Adrenal gland (tissue), 5 donors: ENCODE measurements at regions not wholly inside any gene's neighbourhood (a gene's known extent, or its start where the extent isn't known, plus 50 kb on each side); places are given as distances from the start of the nearest gene placed in this dataset.

Experiments used
- CTCF ChIP-seq, 6 experiments: fragments of 450-650 bp in 4 of 6; fragments of 200-600 bp in 2 of 6; sonication (generic) in 1 of 6; IDR thresholded peaks; 1 replicate in 5 of 6; 2 replicates in 1 of 6; pipeline versions ENCODE4 v1.5.1 to v1.8.0; 2016 to 2021; ENCODE audit warnings: antibody characterized with exemption in 6 of 6, mild to moderate bottlenecking in 2 of 6, moderate library complexity in 1 of 6
- POLR2A ChIP-seq, 2 donors: fragments of 450-650 bp; IDR thresholded peaks; one replicate each; pipeline ENCODE4 v1.6.1; 2017; ENCODE audit warnings: antibody characterized with exemption in 2 of 2, mild to moderate bottlenecking in 2 of 2, moderate library complexity in 1 of 2
- donor health status: DM: no; HTN: no; CAD: no.

GRCh38 chr16:72469932-72470331, 298.0 kb upstream of the PMFBP1 start:
- TF ChIP-seq CTCF (IDR thresholded peaks at IDR 0.05) (no peak), POLR2A (IDR thresholded peaks at IDR 0.05) (no peak)
